NOMO-1 (cell line): ENCODE measurements at regions not wholly inside any gene's neighbourhood (a gene's known extent, or its start where the extent isn't known, plus 50 kb on each side); places are given as distances from the start of the nearest gene placed in this dataset.
"Not testable (repeated sequence)": the region's sequence is repeated elsewhere in the genome, so short reads cannot be mapped to it uniquely, and the experiment has no call there.

Experiments used
- DNase-seq, 2 experiments: peaks; one replicate each; lab custom pipeline; 2025; ENCODE audit not compliant: unreplicated experiment in 2 of 2; lab: John Stamatoyannopoulos, UW

GRCh38 chr10:78649429-78649828 is 419.3 kb upstream of the ZMIZ1 start:
- no peak for DNase-seq

GRCh38 chr10:78650122-78650521 is 418.6 kb upstream of the ZMIZ1 start:
- DNase-seq, result no peak

DNA sequence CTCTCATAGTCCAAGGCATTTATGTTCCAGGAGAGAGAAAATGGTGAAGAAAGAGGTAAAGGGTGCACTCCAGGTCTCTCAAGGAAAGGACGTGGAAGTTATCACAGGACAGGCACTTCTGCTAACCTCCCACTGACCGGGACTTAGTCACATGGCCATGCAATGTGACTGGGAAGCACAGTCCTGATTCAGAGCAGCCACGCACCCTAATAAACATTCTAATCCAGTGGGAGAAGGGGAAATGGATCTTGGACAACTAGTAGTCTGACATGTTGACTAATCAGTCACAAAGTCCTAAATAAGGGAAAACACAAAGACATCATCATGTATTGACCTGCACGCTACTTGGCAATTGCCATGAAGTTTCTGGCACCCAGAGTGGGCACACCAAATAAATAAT is 417.5 kb upstream of the ZMIZ1 start:
- no peak for DNase-seq

GRCh38 chr10:78653555-78653954 is 415.2 kb upstream of the ZMIZ1 start:
- DNase-seq, result no peak

- DNase-seq, result no peak
Observed at GRCh38 chr10:78654047-78654590, 414.6 kb upstream of the ZMIZ1 start.

DNA sequence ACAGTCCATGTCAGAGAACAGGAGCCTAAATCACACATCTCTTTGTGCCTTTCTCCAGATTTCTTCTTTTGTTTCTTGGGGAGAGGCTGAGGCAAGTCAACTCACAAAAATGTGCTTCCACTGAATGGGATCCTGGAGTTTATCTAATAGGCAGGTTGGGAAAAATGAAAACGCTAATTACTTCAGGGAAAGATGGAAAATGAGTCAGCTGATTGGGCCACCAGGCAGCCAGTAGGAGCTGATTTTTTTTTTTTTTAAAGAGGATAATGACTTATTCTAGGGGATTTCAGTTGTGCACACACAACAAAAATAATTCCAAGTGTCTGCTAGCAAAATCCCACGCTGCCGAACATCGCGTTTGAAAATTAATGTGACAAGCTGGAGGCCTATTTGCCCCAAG is 412.8 kb upstream of the ZMIZ1 start:
- no peak for DNase-seq

DNA sequence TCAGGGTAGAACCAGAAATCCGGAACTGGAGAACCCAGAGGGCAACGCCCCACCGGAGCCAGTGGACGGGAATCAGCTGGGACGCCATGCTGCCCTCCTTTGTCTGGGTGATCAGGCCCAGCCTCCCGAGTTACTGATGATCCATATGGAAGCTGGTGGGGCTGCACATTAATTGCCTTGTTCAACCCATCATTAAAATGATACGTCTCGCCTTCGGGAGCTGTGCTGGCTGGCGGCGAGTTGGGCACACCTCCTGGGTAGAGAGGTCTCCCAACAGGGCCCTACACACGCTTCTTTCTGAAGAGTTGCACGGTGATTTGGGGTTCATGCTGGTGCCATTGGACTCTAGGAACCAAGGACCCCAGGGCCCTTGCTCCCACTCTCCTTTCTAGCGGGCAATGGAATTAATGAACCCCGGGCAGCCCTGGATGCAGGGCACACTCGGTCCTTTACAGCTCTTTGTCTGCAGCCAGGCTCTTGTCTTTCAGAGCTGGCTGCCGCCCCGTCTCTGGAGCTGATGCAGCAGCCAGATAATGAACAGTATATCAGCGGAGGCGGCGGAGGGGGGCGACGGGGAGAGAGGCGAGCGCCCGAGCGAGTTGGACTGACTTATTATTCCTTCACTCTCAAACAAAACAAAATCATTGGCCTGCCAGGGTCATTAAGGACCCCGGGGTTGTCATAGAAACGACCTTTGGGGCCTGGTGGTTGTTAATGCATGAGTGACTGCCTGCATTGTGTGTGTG is 412.2 kb upstream of the ZMIZ1 start:
- no peak for DNase-seq

- DNase-seq, result peak; percentile 50 to 57
Observed at GRCh38 chr10:78657163-78657861, 411.5 kb upstream of the ZMIZ1 start.

DNA sequence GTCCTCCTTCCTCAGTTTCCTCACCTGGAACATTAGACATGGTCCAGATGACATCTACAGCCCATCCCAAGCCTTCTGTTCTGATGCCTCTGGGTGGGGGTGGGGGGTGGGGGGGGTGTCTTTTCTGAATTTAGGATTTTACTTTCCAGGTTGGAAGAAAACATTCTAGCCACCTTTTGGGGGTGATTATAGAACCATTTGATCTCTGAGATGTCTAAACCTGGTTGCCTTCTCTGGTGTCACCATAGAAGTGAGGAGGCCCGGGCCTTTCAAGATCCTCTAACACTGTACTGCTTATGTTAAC is 411.0 kb upstream of the ZMIZ1 start:
- DNase-seq, result no peak

DNA sequence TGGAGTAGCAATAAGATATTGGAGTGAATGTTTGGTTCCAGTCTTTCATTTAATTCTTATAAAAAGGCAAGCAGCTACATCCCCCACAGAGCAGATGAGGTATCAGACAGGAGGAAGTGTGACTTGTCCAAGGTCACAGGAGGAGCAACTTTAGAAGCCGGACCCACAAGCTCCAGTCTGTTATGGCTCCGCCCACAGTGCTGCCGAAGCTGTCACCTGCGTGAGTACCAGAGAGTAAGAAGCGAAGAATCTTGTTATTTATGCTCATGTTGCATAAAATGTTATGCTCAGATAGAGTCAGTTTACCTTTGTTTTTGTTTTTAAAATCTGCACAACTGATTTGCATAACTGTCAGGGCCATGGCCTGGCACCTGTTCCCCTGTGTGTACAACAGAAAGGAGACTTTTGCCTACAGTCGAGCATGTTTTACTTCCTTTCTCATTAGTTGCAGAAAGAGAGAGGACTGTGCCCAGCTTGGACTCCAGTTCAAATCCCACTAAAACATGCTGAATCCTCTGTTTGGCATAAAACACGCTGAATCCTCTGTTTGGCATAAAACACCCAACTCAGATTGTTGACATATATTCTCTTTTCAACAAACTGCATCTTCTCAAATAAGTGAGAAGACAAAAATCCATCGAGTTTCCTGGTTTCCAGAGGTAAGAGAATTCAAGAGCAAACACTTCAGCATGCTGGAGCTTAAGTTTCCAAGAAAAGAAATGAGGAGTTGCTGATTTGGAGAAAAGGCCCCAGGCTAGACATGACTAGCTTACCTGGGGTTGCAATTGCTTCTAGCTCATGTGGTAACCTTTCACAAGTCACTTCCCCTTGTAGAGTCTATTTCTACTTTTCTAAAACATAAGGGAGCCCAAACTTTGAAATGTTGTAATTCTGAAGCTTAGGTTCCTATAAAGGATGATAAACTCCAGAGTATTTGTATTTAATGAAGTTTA is 409.8 kb upstream of the ZMIZ1 start:
- DNase-seq, result peak in 1 of 2 experiments; percentile 73

GRCh38 chr10:78659598-78659967 is 409.2 kb upstream of the ZMIZ1 start:
- no peak for DNase-seq

GRCh38 chr10:78660446-78661106 is 408.2 kb upstream of the ZMIZ1 start:
- no peak for DNase-seq

GRCh38 chr10:78663721-78664120 is 405.0 kb upstream of the ZMIZ1 start:
- DNase-seq, result no peak

DNA sequence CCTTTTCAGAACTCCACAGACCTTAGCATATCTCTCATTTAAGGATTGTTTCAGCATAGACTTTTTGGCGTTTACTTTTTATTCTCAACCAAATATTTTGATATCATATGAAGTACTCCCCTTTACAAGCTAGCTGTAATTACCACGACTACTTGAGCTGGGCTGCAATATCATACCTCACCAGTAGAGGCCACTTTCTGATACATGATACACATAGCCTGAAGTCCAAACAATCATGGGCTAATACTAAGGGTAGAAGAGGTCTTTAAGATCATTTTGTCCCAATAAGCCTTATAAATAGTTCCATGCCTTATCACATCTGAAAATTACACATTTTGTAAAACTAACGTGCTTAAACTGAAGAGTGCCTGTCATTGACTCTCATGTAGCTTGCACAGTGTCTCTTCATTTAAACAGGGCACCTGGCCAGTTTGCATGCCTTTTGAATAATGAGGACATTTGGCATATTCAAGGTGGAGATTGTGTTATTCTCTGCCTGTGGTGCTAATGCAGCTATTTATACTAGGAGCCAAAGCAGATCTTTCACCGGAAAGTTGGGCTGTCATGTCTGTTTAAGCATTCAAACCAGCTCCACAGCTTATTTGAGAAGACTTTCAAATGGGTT is 403.7 kb upstream of the ZMIZ1 start:
- DNase-seq, result peak in 1 of 2 experiments; percentile 7

DNA sequence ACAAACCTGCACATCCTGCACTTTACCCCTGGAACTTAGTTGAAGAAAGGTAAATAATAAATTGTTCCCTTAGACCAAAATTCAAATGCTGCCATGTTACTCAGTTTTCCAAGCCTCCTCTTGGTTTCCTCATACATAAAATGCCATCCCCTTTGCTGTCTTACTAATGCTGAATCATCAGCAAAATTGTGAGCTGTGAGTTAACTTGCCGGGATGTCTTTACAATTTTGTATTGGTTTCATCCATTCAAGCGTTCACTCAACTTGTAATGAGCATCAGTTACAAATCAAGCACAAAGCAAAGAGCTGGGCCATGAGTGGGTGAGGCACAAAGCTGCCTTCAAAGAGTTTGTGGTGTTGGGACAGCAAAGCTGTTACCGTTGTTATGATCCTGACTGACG is 395.8 kb upstream of the ZMIZ1 start:
- DNase-seq, result no peak

GRCh38 chr10:78681141-78681540 is 387.6 kb upstream of the ZMIZ1 start:
- not testable (repeated sequence) for DNase-seq

DNA sequence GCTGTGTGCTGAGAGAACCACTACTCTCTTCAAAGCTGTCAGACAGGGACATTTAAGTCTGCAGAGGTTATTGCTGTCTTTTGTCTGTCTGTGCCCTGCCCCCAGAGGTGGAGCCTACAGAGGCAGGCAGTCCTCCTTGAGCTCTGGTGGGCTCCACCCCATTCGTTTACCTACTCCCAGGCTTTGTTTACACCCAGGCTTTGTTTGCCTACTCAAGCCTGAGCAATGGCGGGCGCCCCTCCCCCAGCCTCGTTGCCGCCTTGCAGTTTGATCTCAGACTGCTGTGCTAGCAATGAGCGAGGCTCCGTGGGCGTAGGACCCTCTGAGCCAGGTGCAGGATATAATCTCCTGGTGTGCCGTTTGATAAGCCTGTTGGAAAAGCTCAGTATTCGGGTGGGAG is 386.8 kb upstream of the ZMIZ1 start:
- not testable (repeated sequence) for DNase-seq

DNA sequence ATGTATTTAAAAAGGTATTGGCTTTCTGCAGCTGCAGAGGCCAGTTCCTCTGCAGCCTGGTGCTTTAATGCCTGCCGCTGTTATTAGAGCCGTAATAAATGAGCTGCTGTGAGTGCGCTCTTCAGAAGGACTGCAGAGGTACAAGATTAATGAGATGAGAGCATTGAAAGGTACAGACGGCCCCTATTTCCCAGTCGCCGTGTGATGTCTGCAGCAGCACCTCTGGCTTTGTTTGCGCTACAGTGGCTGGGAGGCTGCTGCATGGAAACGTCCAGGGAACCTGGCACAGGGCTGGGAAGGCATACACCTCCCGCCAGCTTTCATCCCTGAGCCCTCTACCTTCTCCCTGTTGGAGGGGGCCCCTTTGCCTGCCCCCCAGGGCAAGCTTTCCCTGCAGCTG is 383.8 kb upstream of the ZMIZ1 start:
- no peak for DNase-seq

- DNase-seq, result no peak
Observed at GRCh38 chr10:78685466-78686103, 383.2 kb upstream of the ZMIZ1 start.
